Thyroid gland (tissue), 4 donors: ENCODE measurements at regions not wholly inside any gene's neighbourhood (a gene's known extent, or its start where the extent isn't known, plus 50 kb on each side); places are given as distances from the start of the nearest gene placed in this dataset.

ENCODE experiments used
- DNase-seq, 2 donors: peaks; one replicate each; pipeline ENCODE4 v3.0.0-alpha.2; 2019
- H3K27ac ChIP-seq, 3 donors: fragments of 200-600 bp; sonication (generic); 1 replicate in 2 of 3; 2 replicates in 1 of 3; pipeline ENCODE4 v1.5.1; 2016 to 2019; ENCODE audit warnings: mild to moderate bottlenecking in 1 of 3, moderate library complexity in 1 of 3
- H3K27me3 ChIP-seq: fragments of 200-600 bp; sonication (generic); one replicate; pipeline ENCODE4 v1.5.1; 2019
- H3K36me3 ChIP-seq, 2 donors: fragments of 200-600 bp; sonication (generic); one replicate each; pipeline ENCODE4 v1.5.1; 2016 to 2019
- H3K4me1 ChIP-seq, 2 donors: fragments of 200-600 bp; sonication (generic); one replicate each; pipeline ENCODE4 v1.5.1; 2017 to 2019
- H3K4me3 ChIP-seq, 3 donors: fragments of 200-600 bp; sonication (generic); replicated peaks in 1 of 3; 1 replicate in 2 of 3; 2 replicates in 1 of 3; pipeline ENCODE4 v1.5.1; 2016; ENCODE audit warnings: mild to moderate bottlenecking in 1 of 3
- H3K9me3 ChIP-seq: fragments of 200-600 bp; sonication (generic); one replicate; pipeline ENCODE4 v1.5.1; 2017
- CTCF ChIP-seq, 6 experiments: fragments of 200-600 bp in 3 of 6; fragments of 450-650 bp in 3 of 6; sonication (generic) in 3 of 6; IDR thresholded peaks; one replicate each; pipeline ENCODE4 v1.5.1; 2016 to 2019; ENCODE audit warnings: antibody characterized with exemption in 6 of 6, mild to moderate bottlenecking in 2 of 6, inconsistent platforms in 1 of 6, moderate library complexity in 1 of 6
- POLR2A ChIP-seq, 2 donors: fragments of 450-650 bp; IDR thresholded peaks; one replicate each; pipeline ENCODE4 v1.6.1; 2017; ENCODE audit warnings: antibody characterized with exemption in 2 of 2, mild to moderate bottlenecking in 2 of 2, moderate library complexity in 1 of 2
- WGBS, 2 donors: methylation state at CpG; one replicate each; pipeline ENCODE4 v1.1.5; 2017; 5-methylcytosine and 5-hydroxymethylcytosine counted together
- intact Hi-C: fragments of 100-400 bp; cut with DNase I; formaldehyde crosslinking; loops from one replicate; pipeline ENCODE4 v1.15.1; 2023

DNA sequence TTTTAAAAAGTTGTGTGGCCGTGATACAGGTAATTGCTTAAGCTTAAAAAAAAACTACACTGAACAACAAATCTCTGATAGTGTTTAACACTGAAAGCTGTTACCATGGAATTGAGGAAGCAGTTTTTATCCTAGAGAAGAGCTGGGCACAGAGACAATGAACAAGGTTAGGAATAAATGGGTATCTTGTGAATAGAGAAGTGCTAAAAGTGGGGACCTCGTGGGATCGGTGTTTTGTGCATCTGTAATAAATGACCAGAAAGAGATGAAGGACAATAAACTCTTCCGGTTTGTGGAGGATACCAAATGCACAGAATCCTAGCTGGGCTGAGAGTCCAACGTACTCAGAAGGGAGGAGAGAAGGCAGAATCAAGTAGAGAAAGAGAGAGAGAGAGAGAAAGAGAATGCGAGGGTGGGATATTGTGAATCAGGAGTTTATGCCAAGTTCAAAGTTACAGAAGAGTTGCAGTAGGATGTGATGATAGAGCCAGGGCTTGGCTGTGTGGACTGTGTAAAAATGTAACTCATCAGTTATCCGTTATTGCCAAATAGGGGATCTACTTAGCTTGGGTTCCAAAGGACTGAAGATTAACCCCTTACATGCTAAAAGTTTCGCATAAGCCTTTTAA is 148.9 kb downstream of the IL20RB start:
- Histone ChIP-seq H3K27me3 (no peaks in the 10 kb centered on the region), H3K27ac (no peak overlapping the region), H3K4me1 (no peaks in the 10 kb centered on the region), H3K4me3 (no peak overlapping the region), H3K9me3 (no peaks in the 10 kb centered on the region), H3K36me3 (no peaks in the 10 kb centered on the region)
- TF ChIP-seq CTCF (IDR thresholded peaks at IDR 0.05) (no peak), POLR2A (IDR thresholded peaks at IDR 0.05) (no peak)
- WGBS, 2 donors, result 47 to 57% methylated on average over 8 of the region's 8 CpGs
- intact Hi-C loops, result no loop called here
- DNase-seq, result no peak

DNA sequence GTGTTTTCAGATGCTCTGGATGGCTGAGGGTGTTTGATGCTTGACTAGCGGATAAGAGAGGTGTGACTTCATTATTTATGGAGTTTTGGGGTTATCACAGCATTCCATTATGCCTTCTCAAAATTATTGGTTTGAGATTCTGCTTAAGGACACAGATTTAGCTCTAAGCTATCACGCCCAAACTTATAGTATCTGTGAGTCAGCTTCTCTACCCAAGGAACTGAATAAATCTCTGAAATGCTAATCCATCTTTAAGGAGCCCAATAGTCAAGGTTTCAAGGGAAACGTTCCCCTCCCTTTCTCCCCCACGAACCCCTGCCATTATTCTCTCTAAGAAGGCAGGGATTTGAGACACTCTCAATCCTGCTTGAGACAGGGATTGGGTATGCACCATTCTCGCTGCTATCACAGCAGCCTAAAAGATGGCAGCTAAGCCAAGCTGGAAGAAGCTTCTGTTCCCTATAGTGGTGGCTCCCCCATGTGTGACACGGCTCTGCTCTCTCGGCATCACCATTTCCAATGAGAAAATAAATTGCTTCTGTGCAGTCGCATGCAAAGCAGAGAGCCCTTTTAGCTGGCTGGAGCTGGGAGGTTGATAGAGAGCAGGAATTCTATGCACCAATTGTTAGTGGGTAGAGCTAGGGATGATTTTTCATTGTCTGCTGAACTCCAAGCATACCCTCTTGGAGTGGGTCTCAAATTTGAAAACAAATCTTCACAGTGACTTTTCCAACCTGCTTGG is 151.1 kb downstream of the IL20RB start:
- no peak for TF ChIP-seq POLR2A (IDR thresholded peaks at IDR 0.05)
- TF ChIP-seq CTCF (IDR thresholded peaks at IDR 0.05), result no peak
- DNase-seq, result no peak
- Histone ChIP-seq H3K27ac (no peak overlapping the region), H3K36me3 (no peaks in the 10 kb centered on the region), H3K9me3 (no peaks in the 10 kb centered on the region), H3K4me3 (no peak overlapping the region), H3K4me1 (no peaks in the 10 kb centered on the region), H3K27me3 (no peaks in the 10 kb centered on the region)
- WGBS, 2 donors, result 54 to 62% methylated on average over 8 of the region's 8 CpGs
- intact Hi-C loops, result no loop called here

DNA sequence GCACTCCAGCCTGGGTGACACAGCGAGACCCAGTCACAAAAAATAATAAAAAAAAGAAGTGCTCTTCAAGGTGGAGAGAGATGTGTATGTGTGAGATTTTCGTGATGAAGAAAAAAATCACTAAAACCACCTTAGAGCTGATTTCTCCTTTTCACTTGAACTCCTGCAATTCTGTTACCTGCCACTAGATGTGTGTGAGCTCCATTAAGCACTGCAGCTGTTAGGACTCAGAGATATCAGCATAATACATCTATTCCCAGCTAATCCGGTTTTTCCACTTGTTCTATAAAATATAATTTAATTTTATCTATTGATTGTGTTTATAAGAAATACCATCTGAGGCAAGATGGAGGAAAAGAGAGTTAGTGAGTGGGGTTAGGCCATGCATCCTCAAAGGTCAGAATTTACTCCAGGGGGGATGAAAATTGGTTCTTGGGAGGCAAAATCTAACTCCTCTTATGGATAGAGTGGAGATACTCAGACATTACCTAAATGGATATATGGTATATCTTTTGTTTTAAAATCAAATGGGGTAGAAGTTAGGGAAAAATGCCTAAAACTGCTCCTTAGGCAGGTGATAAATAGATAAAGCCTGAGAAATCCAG is 152.7 kb downstream of the IL20RB start:
- no peak for DNase-seq
- peak; percentile 9 to 82 (median 62) for TF ChIP-seq CTCF (IDR thresholded peaks at IDR 0.05)
- TF ChIP-seq POLR2A (IDR thresholded peaks at IDR 0.05), result no peak
- H3K27ac ChIP-seq, result no peak overlapping the region

DNA sequence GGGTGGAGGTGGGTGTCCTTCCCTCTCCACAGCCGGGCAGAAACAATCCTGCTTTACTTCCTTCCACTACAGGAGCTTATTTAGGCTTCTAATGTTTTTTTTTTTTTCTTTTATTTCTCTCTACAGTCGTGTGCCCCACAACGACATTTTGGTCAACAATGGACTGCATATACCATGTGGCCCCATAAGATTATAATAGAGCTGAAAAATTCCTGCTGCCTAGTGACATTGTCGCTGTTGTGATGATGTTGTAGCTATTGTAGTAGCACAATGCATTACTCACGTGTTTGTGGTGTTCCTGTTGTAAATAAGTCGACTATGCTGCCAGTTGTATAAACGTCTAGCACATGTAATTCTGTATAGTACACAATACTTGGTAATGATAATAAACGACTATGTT is 153.7 kb downstream of the IL20RB start:
- H3K4me3 ChIP-seq, result no peak overlapping the region
- no peaks in the 10 kb centered on the region for H3K9me3 ChIP-seq
- intact Hi-C loops, result no loop called here
- no peak overlapping the region for H3K27ac ChIP-seq
- DNase-seq, result no peak
- H3K4me1 ChIP-seq, result no peaks in the 10 kb centered on the region
- WGBS, 2 donors, result 79 to 81% methylated on average over 8 of the region's 8 CpGs
- H3K36me3 ChIP-seq, result no peaks in the 10 kb centered on the region
- TF ChIP-seq POLR2A (IDR thresholded peaks at IDR 0.05) (no peak), CTCF (IDR thresholded peaks at IDR 0.05) (no peak)
- no peaks in the 10 kb centered on the region for H3K27me3 ChIP-seq

More for the DNA sequence above, 152.7 kb downstream of the IL20RB start:
- Histone ChIP-seq H3K36me3 (no peaks in the 10 kb centered on the region), H3K27me3 (no peaks in the 10 kb centered on the region), H3K9me3 (no peaks in the 10 kb centered on the region), H3K4me1 (no peaks in the 10 kb centered on the region), H3K4me3 (no peak overlapping the region)
- intact Hi-C loops, result no loop called here
- WGBS, 2 donors, result 22 to 35% methylated on average over 3 of the region's 3 CpGs

DNA sequence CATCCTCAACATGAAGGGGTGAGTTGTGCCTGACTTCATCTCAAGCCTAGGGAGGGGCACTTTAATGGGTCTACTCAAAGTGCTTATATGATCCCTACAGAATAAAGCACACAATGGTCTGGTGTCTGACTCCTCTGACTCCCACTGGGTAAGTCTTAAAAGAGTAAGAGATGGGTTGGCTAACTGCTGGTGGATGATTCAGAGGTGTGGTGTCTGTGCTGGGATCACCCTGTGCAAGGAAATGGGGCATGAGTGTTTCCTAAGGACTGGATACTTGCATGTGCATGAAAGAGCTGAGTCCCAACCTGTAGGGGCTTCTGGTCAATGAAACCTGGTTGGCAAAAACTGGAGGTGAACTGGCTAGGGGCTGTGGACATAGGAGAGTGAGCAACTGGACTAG is 158.8 kb downstream of the IL20RB start:
- H3K4me1 ChIP-seq, result no peaks in the 10 kb centered on the region
- DNase-seq, result no peak

More for the DNA sequence above, 158.8 kb downstream of the IL20RB start:
- H3K4me3 ChIP-seq, result no peak overlapping the region
- no peaks in the 10 kb centered on the region for H3K36me3 ChIP-seq
- TF ChIP-seq POLR2A (IDR thresholded peaks at IDR 0.05) (no peak), CTCF (IDR thresholded peaks at IDR 0.05) (no peak)
- no peaks in the 10 kb centered on the region for H3K9me3 ChIP-seq
- intact Hi-C loops, result no loop called here
- no peak overlapping the region for H3K27ac ChIP-seq
- H3K27me3 ChIP-seq, result no peaks in the 10 kb centered on the region
